ENCODE measurements at regions not wholly inside any gene's neighbourhood (a gene's known extent, or its start where the extent isn't known, plus 50 kb on each side); places are given as distances from the start of the nearest gene placed in this dataset.

DNA sequence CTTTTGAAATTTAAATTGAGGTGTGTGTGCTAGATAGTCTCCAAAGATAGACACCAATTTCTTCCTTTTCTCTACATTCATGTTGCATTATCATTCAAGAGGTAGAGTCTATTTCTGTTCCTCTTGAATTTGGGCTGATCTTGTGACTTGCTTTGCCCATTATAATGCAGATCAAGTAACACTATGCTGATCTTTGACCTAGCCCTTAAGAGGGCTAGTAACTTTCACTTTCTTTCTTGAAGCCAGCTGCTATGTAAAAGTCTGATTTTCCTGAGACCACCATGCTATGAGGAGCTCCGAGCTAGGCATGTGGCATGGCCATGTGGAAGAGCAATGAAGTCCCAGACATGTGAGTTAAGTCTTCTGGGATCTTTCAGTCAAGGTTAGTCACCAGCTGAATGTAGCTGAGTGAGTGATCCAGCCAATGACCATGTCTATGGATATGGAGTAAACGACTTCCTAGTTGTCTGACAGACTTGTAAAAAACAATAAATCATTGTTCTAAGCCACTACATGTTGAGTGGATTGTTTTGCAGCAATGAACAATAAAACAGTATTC is 189.4 kb upstream of the CWC22 start:
- TF ChIP-seq EZH2 (IDR thresholded peaks at IDR 0.05) (no peak), ZNF274 (IDR thresholded peaks at IDR 0.05; ENCODE audit: low read depth, low read length) (no peak), SRF (IDR thresholded peaks at IDR 0.05; ENCODE audit: low read depth) (no peak), POLR2A (IDR thresholded peaks at IDR 0.05; ENCODE audit: borderline replicate concordance, extremely low read depth, insufficient read depth, insufficient read length) (no peak), POLR2AphosphoS5 (IDR thresholded peaks at IDR 0.05; ENCODE audit: low read depth, low read length) (no peak), YY1 (IDR thresholded peaks at IDR 0.05; ENCODE audit: extremely low read depth, insufficient replicate concordance, low read depth, low read length) (no peak), SP1 (IDR thresholded peaks at IDR 0.05; ENCODE audit: low read depth) (no peak)
- TF ChIP-seq, protein P1, sequence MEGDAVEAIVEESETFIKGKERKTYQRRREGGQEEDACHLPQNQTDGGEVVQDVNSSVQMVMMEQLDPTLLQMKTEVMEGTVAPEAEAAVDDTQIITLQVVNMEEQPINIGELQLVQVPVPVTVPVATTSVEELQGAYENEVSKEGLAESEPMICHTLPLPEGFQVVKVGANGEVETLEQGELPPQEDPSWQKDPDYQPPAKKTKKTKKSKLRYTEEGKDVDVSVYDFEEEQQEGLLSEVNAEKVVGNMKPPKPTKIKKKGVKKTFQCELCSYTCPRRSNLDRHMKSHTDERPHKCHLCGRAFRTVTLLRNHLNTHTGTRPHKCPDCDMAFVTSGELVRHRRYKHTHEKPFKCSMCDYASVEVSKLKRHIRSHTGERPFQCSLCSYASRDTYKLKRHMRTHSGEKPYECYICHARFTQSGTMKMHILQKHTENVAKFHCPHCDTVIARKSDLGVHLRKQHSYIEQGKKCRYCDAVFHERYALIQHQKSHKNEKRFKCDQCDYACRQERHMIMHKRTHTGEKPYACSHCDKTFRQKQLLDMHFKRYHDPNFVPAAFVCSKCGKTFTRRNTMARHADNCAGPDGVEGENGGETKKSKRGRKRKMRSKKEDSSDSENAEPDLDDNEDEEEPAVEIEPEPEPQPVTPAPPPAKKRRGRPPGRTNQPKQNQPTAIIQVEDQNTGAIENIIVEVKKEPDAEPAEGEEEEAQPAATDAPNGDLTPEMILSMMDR (IDR thresholded peaks at IDR 0.05 in 2 of 3, conservative IDR thresholded peaks at IDR 0.05 in 1 of 3; ENCODE audit: borderline replicate concordance in 1 of 3, insufficient read depth in 1 of 3, low read depth in 2 of 3, low read length in 2 of 3): no peak
- TF ChIP-seq, protein P2, sequence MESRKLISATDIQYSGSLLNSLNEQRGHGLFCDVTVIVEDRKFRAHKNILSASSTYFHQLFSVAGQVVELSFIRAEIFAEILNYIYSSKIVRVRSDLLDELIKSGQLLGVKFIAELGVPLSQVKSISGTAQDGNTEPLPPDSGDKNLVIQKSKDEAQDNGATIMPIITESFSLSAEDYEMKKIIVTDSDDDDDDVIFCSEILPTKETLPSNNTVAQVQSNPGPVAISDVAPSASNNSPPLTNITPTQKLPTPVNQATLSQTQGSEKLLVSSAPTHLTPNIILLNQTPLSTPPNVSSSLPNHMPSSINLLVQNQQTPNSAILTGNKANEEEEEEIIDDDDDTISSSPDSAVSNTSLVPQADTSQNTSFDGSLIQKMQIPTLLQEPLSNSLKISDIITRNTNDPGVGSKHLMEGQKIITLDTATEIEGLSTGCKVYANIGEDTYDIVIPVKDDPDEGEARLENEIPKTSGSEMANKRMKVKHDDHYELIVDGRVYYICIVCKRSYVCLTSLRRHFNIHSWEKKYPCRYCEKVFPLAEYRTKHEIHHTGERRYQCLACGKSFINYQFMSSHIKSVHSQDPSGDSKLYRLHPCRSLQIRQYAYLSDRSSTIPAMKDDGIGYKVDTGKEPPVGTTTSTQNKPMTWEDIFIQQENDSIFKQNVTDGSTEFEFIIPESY (IDR thresholded peaks at IDR 0.05; ENCODE audit: extremely low read depth, insufficient replicate concordance, low read length): no peak
- TF ChIP-seq, protein P3, sequence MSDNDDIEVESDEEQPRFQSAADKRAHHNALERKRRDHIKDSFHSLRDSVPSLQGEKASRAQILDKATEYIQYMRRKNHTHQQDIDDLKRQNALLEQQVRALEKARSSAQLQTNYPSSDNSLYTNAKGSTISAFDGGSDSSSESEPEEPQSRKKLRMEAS (IDR thresholded peaks at IDR 0.05): no peak
